ENCODE measurements at regions not wholly inside any gene's neighbourhood (a gene's known extent, or its start where the extent isn't known, plus 50 kb on each side); places are given as distances from the start of the nearest gene placed in this dataset.

GRCh38 chr1:244112041-244112440 is 61.0 kb downstream of the ZBTB18 start:
- no peak for TF ChIP-seq EZH2phosphoT487 (IDR thresholded peaks at IDR 0.05; ENCODE audit: borderline replicate concordance)
- TF ChIP-seq CTCF (conservative IDR thresholded peaks at IDR 0.05; ENCODE audit: low read length), result no peak

Data from Loucy (cell line).